ENCODE measurements at regions not wholly inside any gene's neighbourhood (a gene's known extent, or its start where the extent isn't known, plus 50 kb on each side); places are given as distances from the start of the nearest gene placed in this dataset.
A peak's percentile ranks its signal among the peaks of the same experiment; 100 is the strongest.

DNA sequence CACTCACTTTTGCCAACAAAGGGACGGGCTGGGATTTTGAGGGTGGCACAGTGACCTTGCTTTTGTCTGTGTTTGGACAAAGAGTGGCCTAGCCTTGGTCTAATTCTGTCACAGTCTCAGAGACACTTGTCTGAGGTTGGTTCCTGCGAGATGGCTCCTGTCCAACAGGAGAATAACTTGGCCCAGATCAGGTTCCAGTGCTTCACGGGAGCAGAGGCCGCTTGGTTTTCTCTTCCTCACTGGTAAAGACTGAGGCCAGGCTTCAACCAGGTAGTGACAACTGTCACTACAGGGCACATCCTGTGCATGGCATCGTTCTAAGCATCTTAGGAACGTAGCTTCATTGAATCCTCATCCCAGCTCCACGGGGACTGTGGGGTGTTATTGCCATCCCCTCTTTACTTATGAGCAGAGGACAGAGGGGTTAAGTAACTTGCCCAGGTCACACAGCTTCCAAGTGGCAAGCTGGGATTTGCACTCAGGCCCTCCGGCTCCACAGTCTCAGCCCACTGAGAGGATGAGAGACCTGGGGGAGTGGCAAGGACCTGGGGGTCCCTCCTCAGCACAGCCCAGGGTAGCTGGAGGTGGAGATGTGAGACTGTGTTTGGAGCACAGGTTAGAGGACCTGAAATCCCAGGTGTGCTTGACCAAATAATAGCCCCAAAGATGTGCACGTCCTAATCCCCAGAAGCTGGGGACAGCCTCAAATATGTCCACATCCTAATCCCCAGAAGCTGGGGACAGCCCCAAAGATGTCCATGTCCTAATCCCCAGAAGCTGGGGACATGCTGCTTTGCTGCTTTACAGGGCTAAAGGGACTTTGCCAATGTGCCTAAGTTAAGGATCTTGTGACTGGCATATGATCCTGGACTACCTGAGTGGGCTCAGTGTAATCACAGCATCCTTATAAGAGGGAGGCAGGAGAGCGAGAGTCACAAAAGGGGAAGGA lies 179.2 kb upstream of the RTL1 start:
- no peaks in the 10 kb centered on the region for H3K79me2 ChIP-seq (ENCODE audit: low read length)
- no peaks in the 10 kb centered on the region for H3K4me1 ChIP-seq (ENCODE audit: low read length)
- no peak overlapping the region for H3K9ac ChIP-seq (ENCODE audit: low read length)
- H3K36me3 ChIP-seq (replicated peaks; ENCODE audit: low read depth, low read length) = no peaks in the 10 kb centered on the region
- no peak overlapping the region for H2AFZ ChIP-seq (ENCODE audit: low read depth, low read length)
- no peaks in the 10 kb centered on the region for H3K9me3 ChIP-seq (ENCODE audit: insufficient read depth, low read length)
- no peaks in the 10 kb centered on the region for H3K27me3 ChIP-seq (ENCODE audit: low read depth, low read length)
- no peak overlapping the region for H3K4me2 ChIP-seq (ENCODE audit: low read length)
- H4K20me1 ChIP-seq (ENCODE audit: insufficient read depth, low read length) = no peaks in the 10 kb centered on the region
- no peak overlapping the region for H3K4me3 ChIP-seq (ENCODE audit: low read length)
- TF ChIP-seq EZH2phosphoT487 (IDR thresholded peaks at IDR 0.05; ENCODE audit: low read depth) = no peak
- TF ChIP-seq, protein P1, sequence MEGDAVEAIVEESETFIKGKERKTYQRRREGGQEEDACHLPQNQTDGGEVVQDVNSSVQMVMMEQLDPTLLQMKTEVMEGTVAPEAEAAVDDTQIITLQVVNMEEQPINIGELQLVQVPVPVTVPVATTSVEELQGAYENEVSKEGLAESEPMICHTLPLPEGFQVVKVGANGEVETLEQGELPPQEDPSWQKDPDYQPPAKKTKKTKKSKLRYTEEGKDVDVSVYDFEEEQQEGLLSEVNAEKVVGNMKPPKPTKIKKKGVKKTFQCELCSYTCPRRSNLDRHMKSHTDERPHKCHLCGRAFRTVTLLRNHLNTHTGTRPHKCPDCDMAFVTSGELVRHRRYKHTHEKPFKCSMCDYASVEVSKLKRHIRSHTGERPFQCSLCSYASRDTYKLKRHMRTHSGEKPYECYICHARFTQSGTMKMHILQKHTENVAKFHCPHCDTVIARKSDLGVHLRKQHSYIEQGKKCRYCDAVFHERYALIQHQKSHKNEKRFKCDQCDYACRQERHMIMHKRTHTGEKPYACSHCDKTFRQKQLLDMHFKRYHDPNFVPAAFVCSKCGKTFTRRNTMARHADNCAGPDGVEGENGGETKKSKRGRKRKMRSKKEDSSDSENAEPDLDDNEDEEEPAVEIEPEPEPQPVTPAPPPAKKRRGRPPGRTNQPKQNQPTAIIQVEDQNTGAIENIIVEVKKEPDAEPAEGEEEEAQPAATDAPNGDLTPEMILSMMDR (IDR thresholded peaks at IDR 0.05; ENCODE audit: low read depth, low read length) = no peak
- H3K27ac ChIP-seq (ENCODE audit: low read length) = no peak overlapping the region

DNA sequence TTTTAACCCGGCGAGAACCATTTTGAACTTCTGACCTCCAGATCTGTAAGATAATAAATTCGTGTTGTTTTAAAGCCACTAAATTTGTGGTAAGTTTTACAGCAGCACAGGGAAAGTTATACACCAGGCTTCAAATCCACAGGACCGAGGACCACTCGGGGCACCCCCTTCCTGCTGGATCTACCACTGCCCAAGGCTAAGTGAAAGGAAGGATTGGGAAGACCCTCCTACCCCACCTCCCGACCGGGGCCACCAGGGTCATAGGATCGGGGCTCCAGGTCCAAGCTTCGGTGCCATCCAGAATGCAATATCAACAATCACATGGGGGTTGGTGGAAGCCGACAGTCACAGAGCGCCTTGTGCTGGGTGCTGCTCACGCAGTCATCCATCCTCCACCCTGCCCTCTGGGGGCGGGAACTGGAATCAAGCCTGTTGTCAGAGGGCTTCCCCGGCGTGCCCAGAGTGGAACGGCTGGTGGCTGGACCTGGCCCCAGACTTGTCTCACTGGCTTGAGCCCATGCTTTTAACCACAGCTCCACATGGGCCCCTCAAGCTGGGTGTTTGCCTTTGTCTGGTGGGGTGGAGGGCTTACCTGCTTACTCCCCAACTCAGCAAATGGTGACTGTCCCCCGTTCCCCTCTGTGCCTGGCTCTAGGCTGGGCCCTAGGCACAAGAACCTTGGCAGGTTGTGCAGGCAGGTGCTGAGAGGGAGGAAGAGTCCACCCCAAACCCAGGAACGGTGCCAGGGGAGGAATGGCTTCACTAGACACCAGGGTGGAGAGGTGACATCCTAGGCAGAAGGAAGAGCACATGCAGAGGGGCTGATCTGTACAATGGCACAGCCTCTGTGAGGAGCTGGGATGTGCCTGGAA lies 180.3 kb upstream of the RTL1 start:
- Histone ChIP-seq H3K4me1 (ENCODE audit: low read length) (no peaks in the 10 kb centered on the region), H3K36me3 (replicated peaks; ENCODE audit: low read depth, low read length) (no peaks in the 10 kb centered on the region), H3K79me2 (ENCODE audit: low read length) (no peaks in the 10 kb centered on the region), H3K4me2 (ENCODE audit: low read length) (no peak overlapping the region), H3K9me3 (ENCODE audit: insufficient read depth, low read length) (no peaks in the 10 kb centered on the region), H3K9ac (ENCODE audit: low read length) (no peak overlapping the region), H3K27ac (ENCODE audit: low read length) (no peak overlapping the region), H2AFZ (ENCODE audit: low read depth, low read length) (no peak overlapping the region), H3K27me3 (ENCODE audit: low read depth, low read length) (no peaks in the 10 kb centered on the region), H3K4me3 (ENCODE audit: low read length) (no peak overlapping the region), H4K20me1 (ENCODE audit: insufficient read depth, low read length) (no peaks in the 10 kb centered on the region)
- no peak for TF ChIP-seq EZH2phosphoT487 (IDR thresholded peaks at IDR 0.05; ENCODE audit: low read depth)
- TF ChIP-seq, protein P1 (IDR thresholded peaks at IDR 0.05; ENCODE audit: low read depth, low read length) = peak; percentile 5; the same call in 1 of the 2 replicates

DNA sequence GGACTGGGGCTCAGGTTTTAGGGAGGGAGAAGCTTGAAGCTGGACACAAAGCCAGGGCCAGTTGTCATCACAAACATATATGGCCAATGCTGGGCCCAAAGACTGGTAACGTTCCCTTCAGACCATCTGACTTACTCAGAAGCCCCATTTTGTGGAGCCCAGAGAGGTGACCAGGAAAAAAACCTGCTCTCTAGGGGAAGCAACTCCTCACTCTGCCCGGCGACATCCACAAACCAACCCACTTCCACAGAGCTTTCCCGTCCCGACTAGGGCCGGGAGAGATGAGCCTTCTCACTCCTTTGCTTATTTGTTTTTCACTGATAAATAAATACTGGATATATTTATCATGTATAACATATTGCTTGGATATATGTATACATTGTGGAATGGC lies 180.9 kb upstream of the RTL1 start:
- Histone ChIP-seq H3K9ac (ENCODE audit: low read length) (no peak overlapping the region), H3K4me3 (ENCODE audit: low read length) (no peak overlapping the region), H3K27me3 (ENCODE audit: low read depth, low read length) (no peaks in the 10 kb centered on the region), H4K20me1 (ENCODE audit: insufficient read depth, low read length) (no peaks in the 10 kb centered on the region), H3K27ac (ENCODE audit: low read length) (no peak overlapping the region), H2AFZ (ENCODE audit: low read depth, low read length) (no peak overlapping the region), H3K79me2 (ENCODE audit: low read length) (no peaks in the 10 kb centered on the region), H3K9me3 (ENCODE audit: insufficient read depth, low read length) (no peaks in the 10 kb centered on the region), H3K4me1 (ENCODE audit: low read length) (no peaks in the 10 kb centered on the region), H3K4me2 (ENCODE audit: low read length) (no peak overlapping the region), H3K36me3 (replicated peaks; ENCODE audit: low read depth, low read length) (no peaks in the 10 kb centered on the region)
- TF ChIP-seq, protein P1 (IDR thresholded peaks at IDR 0.05; ENCODE audit: low read depth, low read length) = no peak
- no peak for TF ChIP-seq EZH2phosphoT487 (IDR thresholded peaks at IDR 0.05; ENCODE audit: low read depth)

DNA sequence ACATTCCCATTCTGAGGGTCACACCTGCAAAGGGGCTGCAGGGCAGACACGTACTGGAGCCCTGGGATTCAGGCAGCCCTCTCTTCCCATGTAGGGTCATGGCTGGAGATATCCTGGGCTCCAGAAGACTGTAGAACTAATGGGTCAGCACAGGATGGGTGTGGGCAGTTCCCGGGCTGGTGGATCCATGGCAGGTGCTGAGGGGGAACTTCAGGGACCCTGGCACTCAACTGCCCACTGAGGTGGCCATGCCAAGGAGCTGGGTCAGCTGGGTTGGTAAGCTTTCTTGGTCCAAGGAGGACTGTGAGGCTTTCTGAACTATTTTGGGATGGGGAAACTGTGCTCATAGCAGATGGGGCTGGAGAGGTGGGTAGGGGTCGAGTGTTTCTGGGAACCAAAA lies 183.4 kb upstream of the RTL1 start:
- Histone ChIP-seq H3K9me3 (ENCODE audit: insufficient read depth, low read length) (no peaks in the 10 kb centered on the region), H3K4me2 (ENCODE audit: low read length) (no peak overlapping the region), H4K20me1 (ENCODE audit: insufficient read depth, low read length) (no peaks in the 10 kb centered on the region), H3K4me1 (ENCODE audit: low read length) (no peaks in the 10 kb centered on the region), H3K36me3 (replicated peaks; ENCODE audit: low read depth, low read length) (no peaks in the 10 kb centered on the region), H3K27ac (ENCODE audit: low read length) (no peak overlapping the region), H3K79me2 (ENCODE audit: low read length) (no peaks in the 10 kb centered on the region), H3K27me3 (ENCODE audit: low read depth, low read length) (no peaks in the 10 kb centered on the region), H3K4me3 (ENCODE audit: low read length) (no peak overlapping the region), H2AFZ (ENCODE audit: low read depth, low read length) (no peak overlapping the region), H3K9ac (ENCODE audit: low read length) (no peak overlapping the region)
- TF ChIP-seq, protein P1 (IDR thresholded peaks at IDR 0.05; ENCODE audit: low read depth, low read length) = no peak
- TF ChIP-seq EZH2phosphoT487 (IDR thresholded peaks at IDR 0.05; ENCODE audit: low read depth) = no peak

Data from OCI-LY3 (cell line).